HG02588 (cell line): ENCODE measurements at regions not wholly inside any gene's neighbourhood (a gene's known extent, or its start where the extent isn't known, plus 50 kb on each side); places are given as distances from the start of the nearest gene placed in this dataset.
"Not testable (repeated sequence)": the region's sequence is repeated elsewhere in the genome, so short reads cannot be mapped to it uniquely, and the experiment has no call there.

ENCODE experiments used
- ATAC-seq: cut with Tn5 transposase; IDR thresholded peaks from one replicate; pipeline ENCODE4 v1.9.1; 2021; ENCODE audit warnings: mild to moderate bottlenecking, moderate library complexity; ENCODE audit not compliant: unreplicated experiment

GRCh38 chr7:12456506-12456905, 52.8 kb upstream of the VWDE start:
- no peak for ATAC-seq

- peak; percentile 96 for ATAC-seq
Observed at GRCh38 chr7:12458520-12459131, 55.0 kb upstream of the VWDE start.

GRCh38 chr7:12467837-12468236, 64.2 kb upstream of the VWDE start:
- no peak for ATAC-seq

- ATAC-seq, result no peak
Observed at GRCh38 chr7:12469568-12469967, 65.9 kb upstream of the VWDE start.

- ATAC-seq, result no peak
Observed at GRCh38 chr7:12470930-12471329, 67.3 kb upstream of the VWDE start.

- no peak for ATAC-seq
Observed at GRCh38 chr7:12474035-12474434, 70.4 kb upstream of the VWDE start.

GRCh38 chr7:12475362-12476063, 71.8 kb upstream of the VWDE start:
- no peak for ATAC-seq

GRCh38 chr7:12477620-12478019, 74.0 kb upstream of the VWDE start:
- no peak for ATAC-seq

- peak; percentile 73 for ATAC-seq
Observed at GRCh38 chr7:12481722-12482121, 78.1 kb upstream of the VWDE start.

GRCh38 chr7:12485845-12486244, 82.2 kb upstream of the VWDE start:
- no peak for ATAC-seq

GRCh38 chr7:12488341-12488740, 82.2 kb upstream of the SCIN start:
- ATAC-seq, result no peak

- ATAC-seq, result peak; percentile 71
Observed at GRCh38 chr7:12490107-12490688, 80.3 kb upstream of the SCIN start.

- no peak for ATAC-seq
Observed at GRCh38 chr7:12490940-12491339, 79.6 kb upstream of the SCIN start.

GRCh38 chr7:12491526-12491925, 79.0 kb upstream of the SCIN start:
- ATAC-seq, result no peak

- ATAC-seq, result no peak
Observed at GRCh38 chr7:12493407-12493806, 77.1 kb upstream of the SCIN start.

GRCh38 chr7:12493863-12494686, 76.4 kb upstream of the SCIN start:
- no peak for ATAC-seq

GRCh38 chr7:12494687-12495024, 75.9 kb upstream of the SCIN start:
- no peak for ATAC-seq

GRCh38 chr7:12496901-12497674, 73.4 kb upstream of the SCIN start:
- not testable (repeated sequence) for ATAC-seq

- ATAC-seq, result no peak
Observed at GRCh38 chr7:12504149-12504548, 66.4 kb upstream of the SCIN start.

- no peak for ATAC-seq
Observed at GRCh38 chr7:12508005-12508404, 62.5 kb upstream of the SCIN start.

- no peak for ATAC-seq
Observed at GRCh38 chr7:12508554-12508953, 62.0 kb upstream of the SCIN start.
